Skeletal muscle tissue (tissue), 3 donors: ENCODE measurements at regions not wholly inside any gene's neighbourhood (a gene's known extent, or its start where the extent isn't known, plus 50 kb on each side); places are given as distances from the start of the nearest gene placed in this dataset.
"Not testable (repeated sequence)": the region's sequence is repeated elsewhere in the genome, so short reads cannot be mapped to it uniquely, and the experiment has no call there.

Experiments used
- H3K27ac ChIP-seq: one replicate; pipeline ENCODE4 v1.7.0; 2013; ENCODE audit warnings: mild to moderate bottlenecking, low read depth, low read length, inconsistent platforms
- H3K27me3 ChIP-seq, 3 donors: one replicate each; pipeline ENCODE4 v1.7.0; 2013; ENCODE audit warnings: low read length in 3 of 3; ENCODE audit not compliant: control insufficient read depth in 3 of 3, insufficient read depth in 3 of 3
- H3K36me3 ChIP-seq, 3 donors: one replicate each; pipeline ENCODE4 v1.7.0; 2013; ENCODE audit warnings: low read length in 3 of 3; ENCODE audit not compliant: control insufficient read depth in 3 of 3, insufficient read depth in 3 of 3
- H3K4me1 ChIP-seq, 3 donors: one replicate each; pipeline ENCODE4 v1.7.0; 2013; ENCODE audit warnings: low read length in 3 of 3, mild to moderate bottlenecking in 3 of 3; ENCODE audit not compliant: control insufficient read depth in 3 of 3, insufficient read depth in 3 of 3
- H3K4me3 ChIP-seq, 3 donors: one replicate each; pipeline ENCODE4 v1.7.0; 2013; ENCODE audit warnings: low read length in 3 of 3
- H3K9ac ChIP-seq, 3 donors: one replicate each; pipeline ENCODE4 v1.7.0; 2013; ENCODE audit warnings: low read length in 3 of 3, mild to moderate bottlenecking in 3 of 3, moderate library complexity in 2 of 3, low read depth in 1 of 3
- H3K9me3 ChIP-seq, 3 donors: one replicate each; pipeline ENCODE4 v1.7.0; 2013; ENCODE audit warnings: low read length in 3 of 3; ENCODE audit not compliant: control insufficient read depth in 3 of 3
- donor health status: Osteomylitis.

- no peak overlapping the region for H3K4me3 ChIP-seq
- H3K27me3 ChIP-seq = no peaks in the 10 kb centered on the region
- no peak overlapping the region for H3K9ac ChIP-seq
- no peaks in the 10 kb centered on the region for H3K36me3 ChIP-seq
- H3K4me1 ChIP-seq = no peaks in the 10 kb centered on the region
- no peak overlapping the region for H3K27ac ChIP-seq
- H3K9me3 ChIP-seq = peaks cover 0 to 6% (median 3%) of the 10 kb centered on the region in 3 donors
Observed at GRCh38 chrX:7372825-7373525, 225.0 kb upstream of the PUDP start.

GRCh38 chrX:7362111-7362510, 214.2 kb upstream of the PUDP start:
- no peak overlapping the region for H3K27ac ChIP-seq
- no peak overlapping the region for H3K9ac ChIP-seq
- H3K27me3 ChIP-seq = no peaks in the 10 kb centered on the region
- no peak overlapping the region for H3K4me3 ChIP-seq
- no peaks in the 10 kb centered on the region for H3K4me1 ChIP-seq
- H3K9me3 ChIP-seq = no peaks in the 10 kb centered on the region
- H3K36me3 ChIP-seq = no peaks in the 10 kb centered on the region

- H3K9me3 ChIP-seq = no peaks in the 10 kb centered on the region
- no peaks in the 10 kb centered on the region for H3K4me1 ChIP-seq
- H3K9ac ChIP-seq = no peak overlapping the region
Observed at GRCh38 chrX:7351926-7352325, 204.0 kb upstream of the PUDP start.

GRCh38 chrX:7347465-7347864, 199.5 kb upstream of the PUDP start:
- H3K27ac ChIP-seq = no peak overlapping the region
- no peaks in the 10 kb centered on the region for H3K27me3 ChIP-seq
- H3K9me3 ChIP-seq = no peaks in the 10 kb centered on the region
- no peak overlapping the region for H3K9ac ChIP-seq
- H3K4me1 ChIP-seq = no peaks in the 10 kb centered on the region
- no peak overlapping the region for H3K4me3 ChIP-seq
- H3K36me3 ChIP-seq = peaks cover 0 to 4% (median 0%) of the 10 kb centered on the region in 3 donors

More at GRCh38 chrX:7351926-7352325, 204.0 kb upstream of the PUDP start:
- H3K27ac ChIP-seq = no peak overlapping the region
- H3K36me3 ChIP-seq = peaks cover 0 to 4% (median 0%) of the 10 kb centered on the region in 3 donors
- H3K4me3 ChIP-seq = no peak overlapping the region
- H3K27me3 ChIP-seq = no peaks in the 10 kb centered on the region

GRCh38 chrX:7346021-7346420, 198.1 kb upstream of the PUDP start:
- no peaks in the 10 kb centered on the region for H3K4me1 ChIP-seq
- H3K4me3 ChIP-seq = no peak overlapping the region
- no peaks in the 10 kb centered on the region for H3K27me3 ChIP-seq
- H3K27ac ChIP-seq = no peak overlapping the region
- peaks cover 0 to 4% (median 0%) of the 10 kb centered on the region in 3 donors for H3K36me3 ChIP-seq
- H3K9me3 ChIP-seq = no peaks in the 10 kb centered on the region
- no peak overlapping the region for H3K9ac ChIP-seq

GRCh38 chrX:7343181-7343580, 195.2 kb upstream of the PUDP start:
- Histone ChIP-seq H3K36me3 (no peaks in the 10 kb centered on the region), H3K9me3 (no peaks in the 10 kb centered on the region), H3K4me1 (no peaks in the 10 kb centered on the region), H3K4me3 (no peak overlapping the region), H3K27me3 (no peaks in the 10 kb centered on the region), H3K9ac (no peak overlapping the region), H3K27ac (no peak overlapping the region)

GRCh38 chrX:7335816-7336362, 187.9 kb upstream of the PUDP start:
- not testable (repeated sequence) for H3K36me3 ChIP-seq, H3K27ac ChIP-seq, H3K9ac ChIP-seq, H3K4me1 ChIP-seq, H3K27me3 ChIP-seq, H3K4me3 ChIP-seq, H3K9me3 ChIP-seq

GRCh38 chrX:7334253-7334935, 186.4 kb upstream of the PUDP start:
- Histone ChIP-seq H3K9me3 (no peaks in the 10 kb centered on the region), H3K27me3 (no peaks in the 10 kb centered on the region), H3K4me3 (no peak overlapping the region), H3K27ac (no peak overlapping the region), H3K4me1 (no peaks in the 10 kb centered on the region), H3K9ac (no peak overlapping the region), H3K36me3 (peaks cover 4 to 6% (median 5%) of the 10 kb centered on the region in 3 donors)

- H3K27me3 ChIP-seq = no peaks in the 10 kb centered on the region
- no peak overlapping the region for H3K9ac ChIP-seq
- H3K36me3 ChIP-seq = peaks cover 3 to 6% (median 4%) of the 10 kb centered on the region in 3 donors
- no peak overlapping the region for H3K4me3 ChIP-seq
- H3K4me1 ChIP-seq = no peaks in the 10 kb centered on the region
- H3K27ac ChIP-seq = no peak overlapping the region
- H3K9me3 ChIP-seq = no peaks in the 10 kb centered on the region
Observed at GRCh38 chrX:7330971-7331746, 183.2 kb upstream of the PUDP start.

GRCh38 chrX:7330556-7330955, 182.6 kb upstream of the PUDP start:
- H3K27ac ChIP-seq = no peak overlapping the region
- H3K4me3 ChIP-seq = no peak overlapping the region
- H3K9ac ChIP-seq = no peak overlapping the region
- no peaks in the 10 kb centered on the region for H3K27me3 ChIP-seq
- H3K9me3 ChIP-seq = no peaks in the 10 kb centered on the region
- H3K4me1 ChIP-seq = no peaks in the 10 kb centered on the region
- peaks cover 3 to 6% (median 4%) of the 10 kb centered on the region in 3 donors for H3K36me3 ChIP-seq
